HepG2 (cell line): ENCODE measurements at regions not wholly inside any gene's neighbourhood (a gene's known extent, or its start where the extent isn't known, plus 50 kb on each side); places are given as distances from the start of the nearest gene placed in this dataset.

Source experiments
- FOXM1 ChIP-seq: sonication (generic); formaldehyde crosslinking; IDR thresholded peaks from 2 replicates; pipeline ENCODE4 v1.5.0; 2020; ENCODE audit warnings: missing genetic modification reagents
- GABPA ChIP-seq, 2 experiments: IDR thresholded peaks; 2 replicates each; pipeline ENCODE4 v1.6.1; 2011 to 2016; ENCODE audit warnings: low read depth in 2 of 2, low read length in 1 of 2, missing biosample characterization in 1 of 2, missing genetic modification characterization in 1 of 2
- GABPB1 ChIP-seq: IDR thresholded peaks from 2 replicates; pipeline ENCODE4 v1.6.1; 2016; ENCODE audit warnings: mild to moderate bottlenecking, missing genetic modification reagents, moderate library complexity, missing compliant biosample characterization
- MIER3 ChIP-seq: IDR thresholded peaks from 2 replicates; pipeline ENCODE4 v1.6.1; 2016; ENCODE audit warnings: missing compliant biosample characterization, borderline replicate concordance
- UBTF ChIP-seq: sonication (generic); formaldehyde crosslinking; IDR thresholded peaks from 2 replicates; pipeline ENCODE4 v1.4.0; 2020; ENCODE audit warnings: mild to moderate bottlenecking, missing genetic modification reagents
- ZNF761 ChIP-seq: sonication (generic); formaldehyde crosslinking; conservative IDR thresholded peaks from 2 replicates; pipeline ENCODE4 v1.4.0; 2020; ENCODE audit warnings: mild to moderate bottlenecking, missing genetic modification reagents

- TF ChIP-seq UBTF (CRISPR knock-in tag) = no peak
- no peak for TF ChIP-seq MIER3 (CRISPR knock-in tag)
- TF ChIP-seq GABPA (IDR thresholded peaks at IDR 0.05; ENCODE audit: low read depth, low read length) = no peak
- no peak for TF ChIP-seq GABPA (CRISPR knock-in tag; IDR thresholded peaks at IDR 0.05; ENCODE audit: low read depth)
- TF ChIP-seq GABPB1 = no peak
- TF ChIP-seq ZNF761 (CRISPR knock-in tag) = no peak
- TF ChIP-seq FOXM1 = no peak
Observed at GRCh38 chr14:53358166-53358565, 205.0 kb upstream of the DDHD1 start.
